ENCODE measurements at regions not wholly inside any gene's neighbourhood (a gene's known extent, or its start where the extent isn't known, plus 50 kb on each side); places are given as distances from the start of the nearest gene placed in this dataset.

DNA sequence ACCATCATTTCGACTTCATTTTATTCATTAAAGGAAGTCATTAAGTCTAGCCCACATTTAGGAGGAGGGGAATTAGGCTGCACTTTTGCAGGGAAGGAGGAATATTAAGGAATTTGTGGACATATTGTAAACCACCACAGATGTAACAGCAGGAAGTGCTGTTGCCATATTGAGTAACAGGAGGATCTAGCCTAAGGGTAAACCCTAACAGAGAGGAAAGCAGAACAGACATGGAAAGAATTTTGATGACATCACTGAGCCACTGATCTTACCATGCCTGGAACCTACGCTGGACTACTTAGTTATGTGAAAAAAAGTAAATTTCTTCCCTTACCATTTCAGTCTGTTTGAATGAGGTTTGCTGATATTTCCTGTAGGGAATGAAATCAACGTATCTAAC is 100.7 kb upstream of the ATF7IP start:
- TF ChIP-seq, protein P1, sequence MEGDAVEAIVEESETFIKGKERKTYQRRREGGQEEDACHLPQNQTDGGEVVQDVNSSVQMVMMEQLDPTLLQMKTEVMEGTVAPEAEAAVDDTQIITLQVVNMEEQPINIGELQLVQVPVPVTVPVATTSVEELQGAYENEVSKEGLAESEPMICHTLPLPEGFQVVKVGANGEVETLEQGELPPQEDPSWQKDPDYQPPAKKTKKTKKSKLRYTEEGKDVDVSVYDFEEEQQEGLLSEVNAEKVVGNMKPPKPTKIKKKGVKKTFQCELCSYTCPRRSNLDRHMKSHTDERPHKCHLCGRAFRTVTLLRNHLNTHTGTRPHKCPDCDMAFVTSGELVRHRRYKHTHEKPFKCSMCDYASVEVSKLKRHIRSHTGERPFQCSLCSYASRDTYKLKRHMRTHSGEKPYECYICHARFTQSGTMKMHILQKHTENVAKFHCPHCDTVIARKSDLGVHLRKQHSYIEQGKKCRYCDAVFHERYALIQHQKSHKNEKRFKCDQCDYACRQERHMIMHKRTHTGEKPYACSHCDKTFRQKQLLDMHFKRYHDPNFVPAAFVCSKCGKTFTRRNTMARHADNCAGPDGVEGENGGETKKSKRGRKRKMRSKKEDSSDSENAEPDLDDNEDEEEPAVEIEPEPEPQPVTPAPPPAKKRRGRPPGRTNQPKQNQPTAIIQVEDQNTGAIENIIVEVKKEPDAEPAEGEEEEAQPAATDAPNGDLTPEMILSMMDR (conservative IDR thresholded peaks at IDR 0.05; ENCODE audit: low read depth, low read length): no peak
- no peak for TF ChIP-seq EZH2 (IDR thresholded peaks at IDR 0.05; ENCODE audit: borderline replicate concordance, low read depth, low read length, poor library complexity, severe bottlenecking)

Data from A673 (cell line).